ENCODE measurements at regions not wholly inside any gene's neighbourhood (a gene's known extent, or its start where the extent isn't known, plus 50 kb on each side); places are given as distances from the start of the nearest gene placed in this dataset.

GRCh38 chr3:177320765-177321247, 123.5 kb upstream of the TBL1XR1 start:
- no peak for TF ChIP-seq POLR2AphosphoS5 (IDR thresholded peaks at IDR 0.05; ENCODE audit: low read depth, low read length)
- TF ChIP-seq REST (IDR thresholded peaks at IDR 0.05; ENCODE audit: insufficient read depth in 1 of 2, low read depth in 2 of 2, low read length in 2 of 2): no peak
- TF ChIP-seq SIN3A (IDR thresholded peaks at IDR 0.05; ENCODE audit: borderline replicate concordance, insufficient read depth, low read length): no peak
- TF ChIP-seq TAF1 (IDR thresholded peaks at IDR 0.05; ENCODE audit: borderline replicate concordance, insufficient read depth, low read length): no peak
- no peak for TF ChIP-seq FOXP2 (optimal IDR thresholded peaks at IDR 0.05; ENCODE audit: borderline replicate concordance, extremely low read depth, extremely low read length, insufficient read depth)
